Right lobe of liver (tissue), 4 donors: ENCODE measurements at regions not wholly inside any gene's neighbourhood (a gene's known extent, or its start where the extent isn't known, plus 50 kb on each side); places are given as distances from the start of the nearest gene placed in this dataset.

ENCODE experiments used
- CTCF ChIP-seq, 4 donors: fragments of 200-600 bp in 3 of 4; fragments of 450-650 bp in 1 of 4; IDR thresholded peaks; one replicate each; pipeline versions ENCODE4 v1.5.1 to v1.8.0; 2016 to 2022; ENCODE audit warnings: antibody characterized with exemption in 4 of 4, mild to moderate bottlenecking in 2 of 4
- POLR2A ChIP-seq: fragments of 450-650 bp; IDR thresholded peaks from one replicate; pipeline ENCODE4 v1.6.1; 2017; ENCODE audit warnings: antibody characterized with exemption, mild to moderate bottlenecking
- donor health status: DM: no; HTN: no; CAD: no.
- donor health status: DM: no; HTN: no; CAD: no.
- donor health status: DM: no; HTN: yes; CAD: no.

DNA sequence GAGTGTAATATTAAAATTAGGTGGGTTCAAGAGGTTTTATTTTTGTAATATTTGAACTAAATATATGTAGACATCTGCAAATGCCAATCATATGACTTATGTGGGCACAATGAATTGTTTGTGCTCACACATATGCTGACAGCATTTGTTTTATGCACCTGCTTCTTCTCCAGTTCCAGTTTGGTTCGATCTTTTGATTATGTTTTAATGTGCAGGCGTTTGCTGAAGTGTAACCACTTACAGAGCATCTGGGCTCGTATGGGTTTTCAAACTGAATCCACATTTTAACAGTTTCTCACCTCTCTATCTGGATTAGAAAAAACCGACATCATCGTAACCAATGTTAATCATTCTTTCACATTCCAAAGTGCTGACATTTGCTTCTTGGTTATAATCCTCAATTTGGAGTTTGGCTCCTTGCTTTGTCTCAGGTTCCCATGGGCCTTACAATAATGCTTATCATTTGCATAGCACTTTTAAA, 129.1 kb upstream of the SPACA1 start:
- no peak for TF ChIP-seq POLR2A
- TF ChIP-seq CTCF (IDR thresholded peaks at IDR 0.05) = no peak
